IMR-90 (cell line): ENCODE measurements at regions not wholly inside any gene's neighbourhood (a gene's known extent, or its start where the extent isn't known, plus 50 kb on each side); places are given as distances from the start of the nearest gene placed in this dataset.

ENCODE experiments used
- CHD1 ChIP-seq: IDR thresholded peaks from 2 replicates; pipeline ENCODE4 v1.6.1; 2012; ENCODE audit warnings: low read depth, low read length, improper control_type of control experiment
- POLR2A ChIP-seq: IDR thresholded peaks from 2 replicates; pipeline ENCODE4 v1.6.1; 2012; ENCODE audit warnings: mild to moderate bottlenecking, low read depth, low read length
- RAD21 ChIP-seq: IDR thresholded peaks from 2 replicates; pipeline ENCODE4 v1.6.1; 2012; ENCODE audit warnings: low read length, improper control_type of control experiment

GRCh38 chr13:39913928-39914327 lies 258.5 kb downstream of the COG6 start:
- no peak for TF ChIP-seq RAD21
- TF ChIP-seq POLR2A, result no peak
- TF ChIP-seq CHD1, result no peak
